ENCODE measurements at regions not wholly inside any gene's neighbourhood (a gene's known extent, or its start where the extent isn't known, plus 50 kb on each side); places are given as distances from the start of the nearest gene placed in this dataset.
A peak's percentile ranks its signal among the peaks of the same experiment; 100 is the strongest.

- no peak for DNase-seq (ENCODE audit: low read depth in 2 of 2)
Observed at GRCh38 chr2:158732573-158733429, 62.3 kb upstream of the DAPL1 start.

- no peak for DNase-seq (ENCODE audit: low read depth in 2 of 2)
Observed at GRCh38 chr2:158733430-158733755, 61.7 kb upstream of the DAPL1 start.

- no peak for DNase-seq (ENCODE audit: low read depth in 2 of 2)
Observed at GRCh38 chr2:158734442-158734841, 60.7 kb upstream of the DAPL1 start.

- no peak for DNase-seq (ENCODE audit: low read depth in 2 of 2)
Observed at GRCh38 chr2:158735822-158736580, 59.1 kb upstream of the DAPL1 start.

GRCh38 chr2:158738363-158738762 lies 56.8 kb upstream of the DAPL1 start:
- no peak for DNase-seq (ENCODE audit: low read depth in 2 of 2)

GRCh38 chr2:158740127-158740526 lies 55.0 kb upstream of the DAPL1 start:
- no peak for DNase-seq (ENCODE audit: low read depth in 2 of 2)

- no peak for DNase-seq (ENCODE audit: low read depth in 2 of 2)
Observed at GRCh38 chr2:158740621-158741020, 54.5 kb upstream of the DAPL1 start.

- no peak for DNase-seq (ENCODE audit: low read depth in 2 of 2)
Observed at GRCh38 chr2:158741625-158742024, 53.5 kb upstream of the DAPL1 start.

- no peak for DNase-seq (ENCODE audit: low read depth in 2 of 2)
Observed at GRCh38 chr2:158742536-158742935, 52.6 kb upstream of the DAPL1 start.

- DNase-seq (ENCODE audit: low read depth in 2 of 2): no peak
Observed at GRCh38 chr2:158743466-158743865, 51.7 kb upstream of the DAPL1 start.

- DNase-seq (ENCODE audit: low read depth in 2 of 2): no peak
Observed at GRCh38 chr2:158743879-158744278, 51.2 kb upstream of the DAPL1 start.

- DNase-seq (ENCODE audit: low read depth in 2 of 2): peak; percentile 68 to 84
Observed at GRCh38 chr2:158745067-158745865, 49.9 kb upstream of the DAPL1 start.

Measured in dermis microvascular lymphatic vessel endothelial cell (primary cell).